NCI-H510A treated with DMSO at 0.1 percent for 48 hours (cell line): ENCODE measurements at regions not wholly inside any gene's neighbourhood (a gene's known extent, or its start where the extent isn't known, plus 50 kb on each side); places are given as distances from the start of the nearest gene placed in this dataset.
"Not testable (repeated sequence)": the region's sequence is repeated elsewhere in the genome, so short reads cannot be mapped to it uniquely, and the experiment has no call there.

ENCODE experiments used
- DNase-seq: peaks from one replicate; lab custom pipeline; 2025; lab: John Stamatoyannopoulos, UW

- no peak for DNase-seq
Observed at GRCh38 chr1:68675336-68675735, 178.5 kb upstream of the DEPDC1 start.

GRCh38 chr1:68677684-68678351 is 180.9 kb upstream of the DEPDC1 start:
- DNase-seq, result no peak

GRCh38 chr1:68696221-68696620 is 199.3 kb upstream of the DEPDC1 start:
- DNase-seq, result no peak

GRCh38 chr1:68703921-68704354 is 207.1 kb upstream of the DEPDC1 start:
- no peak for DNase-seq

DNA sequence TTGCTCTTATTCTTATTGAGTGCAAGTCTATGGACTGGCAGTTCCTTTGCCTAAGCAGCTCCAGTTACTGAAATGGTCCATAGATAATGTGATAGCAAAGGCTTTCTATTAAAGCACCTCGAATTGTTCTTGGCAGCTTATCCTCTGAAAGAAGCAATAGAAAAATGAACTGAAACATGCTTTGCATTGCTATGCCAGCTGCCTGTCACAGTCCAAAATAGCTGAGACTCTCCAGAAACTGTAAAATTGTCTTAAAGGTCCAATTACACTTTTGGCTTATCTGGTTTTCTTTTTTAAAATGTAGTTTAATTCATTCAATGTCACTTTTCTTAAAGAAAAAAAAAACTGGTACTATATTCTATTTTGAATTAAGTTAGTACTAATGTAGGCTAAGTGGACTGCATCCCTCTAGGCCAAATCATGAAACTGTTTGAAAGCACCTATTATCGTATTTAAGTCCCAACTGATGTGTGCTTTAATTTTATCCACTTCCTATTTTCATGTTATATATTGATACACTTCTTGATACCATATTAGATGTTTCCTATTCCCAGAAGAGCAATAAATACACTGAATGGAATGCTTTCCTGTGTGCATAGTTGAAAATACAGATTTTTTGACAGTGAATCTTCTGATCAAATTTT is 208.0 kb upstream of the DEPDC1 start:
- no peak for DNase-seq

- DNase-seq, result no peak
Observed at GRCh38 chr1:68705466-68705865, 208.6 kb upstream of the DEPDC1 start.

- DNase-seq, result no peak
Observed at GRCh38 chr1:68706639-68707317, 209.9 kb upstream of the DEPDC1 start.

DNA sequence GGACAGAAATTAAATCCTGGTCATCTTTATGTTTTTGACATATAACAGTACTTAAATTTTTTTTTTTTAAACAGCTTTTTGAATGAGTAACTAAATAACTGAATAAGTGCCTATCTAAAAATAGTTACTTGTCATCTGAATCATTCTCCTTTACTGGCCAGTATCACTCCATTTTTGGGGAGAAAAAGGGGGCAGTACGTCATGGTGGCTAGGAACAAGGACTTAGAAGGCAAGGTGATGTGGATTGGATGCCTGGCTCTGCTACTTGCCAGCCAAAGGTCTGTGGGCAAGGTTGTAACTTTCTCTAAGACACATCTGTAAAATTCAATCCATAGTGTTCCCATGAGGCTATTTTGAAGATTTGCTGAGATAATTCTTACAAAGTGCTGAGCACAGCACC is 220.4 kb upstream of the DEPDC1 start:
- no peak for DNase-seq

DNA sequence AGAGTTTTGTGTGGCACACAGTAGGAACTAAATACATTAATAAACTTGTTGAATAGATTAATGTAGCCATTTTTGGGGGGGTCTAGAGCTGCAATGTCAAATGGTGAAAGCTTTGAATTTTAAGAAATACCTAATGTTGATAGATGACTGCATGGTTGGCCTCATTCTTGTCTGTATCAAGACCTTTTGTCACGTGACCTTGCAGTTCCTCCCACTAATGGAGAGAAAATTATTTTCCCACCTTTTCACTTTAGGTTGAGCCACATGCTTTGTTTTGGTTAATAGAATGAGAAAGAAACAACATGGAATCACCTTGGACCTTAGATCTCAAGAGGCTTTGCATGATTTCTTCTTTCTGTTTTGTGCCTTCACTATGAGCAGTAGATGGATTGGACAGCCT is 223.6 kb upstream of the DEPDC1 start:
- no peak for DNase-seq

DNA sequence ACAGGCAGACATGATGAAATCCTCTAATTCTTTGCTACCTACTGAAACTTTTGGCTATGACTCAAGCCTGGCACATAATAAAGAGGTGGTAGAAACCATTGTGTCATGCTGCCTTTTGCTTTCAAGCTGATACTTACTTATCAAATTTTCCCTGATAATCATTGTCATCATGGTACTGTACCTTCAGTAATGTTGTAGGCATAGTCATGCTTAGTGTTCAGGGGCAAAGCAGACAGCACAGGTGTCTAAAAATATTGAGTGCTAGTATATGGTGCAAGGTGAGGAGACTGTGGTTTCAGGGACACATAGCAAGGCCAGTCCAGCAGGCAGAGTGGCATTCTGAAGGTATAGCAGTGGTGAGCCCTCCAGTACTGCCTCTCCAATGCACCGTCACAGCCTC is 226.9 kb upstream of the DEPDC1 start:
- no peak for DNase-seq

DNA sequence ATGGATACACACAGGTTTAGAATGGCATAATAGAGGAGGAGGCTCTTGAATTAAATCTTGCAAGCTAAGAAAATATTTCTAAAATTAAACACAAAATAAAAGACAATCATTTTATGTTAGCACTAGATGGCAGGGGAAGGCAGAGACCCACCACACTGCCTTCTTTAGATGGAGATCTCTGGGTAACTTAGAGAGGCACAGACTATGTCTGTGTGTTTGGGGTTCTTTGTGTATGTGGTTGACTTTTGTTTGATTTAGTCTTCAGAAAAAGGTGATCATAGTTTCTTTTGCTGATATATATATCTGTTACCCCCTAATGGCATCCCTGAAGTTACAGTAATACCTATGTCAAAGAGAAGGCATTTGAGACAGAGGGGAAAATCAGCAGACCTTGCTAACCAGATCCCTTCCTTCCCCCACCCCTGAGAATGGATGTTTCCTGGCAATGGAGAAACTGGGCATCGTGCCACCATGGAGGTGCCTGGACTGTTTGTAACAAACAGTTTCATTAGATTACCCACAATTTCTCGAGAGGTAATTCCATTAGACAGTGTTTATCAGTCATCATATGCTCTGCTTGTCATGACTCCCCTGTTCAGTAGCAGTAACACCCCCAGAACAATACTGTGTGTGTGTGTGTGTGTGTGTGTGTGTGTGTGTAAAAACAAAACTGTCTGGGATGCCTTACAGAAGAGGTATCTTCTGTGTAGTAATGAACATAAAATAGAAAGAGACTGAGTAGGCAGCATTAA is 228.3 kb upstream of the DEPDC1 start:
- no peak for DNase-seq

GRCh38 chr1:68739486-68739885 is 242.6 kb upstream of the DEPDC1 start:
- DNase-seq, result not testable (repeated sequence)

DNA sequence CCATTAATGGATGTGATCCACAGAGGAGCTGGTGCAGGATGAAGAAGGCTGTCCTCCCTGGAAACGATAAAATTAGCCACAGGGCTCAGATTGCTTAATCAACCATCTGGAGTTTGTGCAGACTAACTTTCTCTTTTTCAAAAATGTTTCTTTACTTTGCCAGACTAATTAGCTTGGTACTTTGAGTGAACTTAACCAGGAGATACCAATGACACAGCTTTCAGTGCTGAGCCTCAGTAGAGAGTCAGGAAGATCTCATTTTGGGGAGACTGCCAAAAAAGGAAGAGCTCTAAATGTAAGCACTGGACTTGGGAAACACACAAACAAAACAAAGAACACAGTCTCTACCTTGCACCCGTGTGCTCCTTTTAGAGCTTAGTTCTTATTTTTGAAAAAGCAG is 248.1 kb upstream of the DEPDC1 start:
- no peak for DNase-seq

DNA sequence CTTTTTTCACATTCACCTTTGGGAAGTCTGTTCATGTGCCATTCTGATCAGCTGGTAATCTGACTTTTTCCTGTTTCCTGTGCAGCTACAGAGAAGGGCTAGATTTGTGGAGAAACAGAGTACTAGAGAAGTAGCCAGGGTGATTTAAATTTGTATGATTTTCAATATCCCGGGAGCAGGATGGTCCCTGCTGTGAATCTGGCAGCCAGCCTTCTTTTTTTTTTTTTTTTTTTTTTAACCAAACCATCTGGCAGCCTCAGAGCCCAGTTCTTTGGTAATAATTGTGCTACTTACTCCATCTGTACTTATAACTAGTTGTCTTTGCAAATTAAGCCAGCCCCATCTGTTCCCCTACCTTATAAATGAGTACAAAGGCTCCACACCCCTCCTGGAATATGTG is 248.6 kb upstream of the DEPDC1 start:
- no peak for DNase-seq

DNA sequence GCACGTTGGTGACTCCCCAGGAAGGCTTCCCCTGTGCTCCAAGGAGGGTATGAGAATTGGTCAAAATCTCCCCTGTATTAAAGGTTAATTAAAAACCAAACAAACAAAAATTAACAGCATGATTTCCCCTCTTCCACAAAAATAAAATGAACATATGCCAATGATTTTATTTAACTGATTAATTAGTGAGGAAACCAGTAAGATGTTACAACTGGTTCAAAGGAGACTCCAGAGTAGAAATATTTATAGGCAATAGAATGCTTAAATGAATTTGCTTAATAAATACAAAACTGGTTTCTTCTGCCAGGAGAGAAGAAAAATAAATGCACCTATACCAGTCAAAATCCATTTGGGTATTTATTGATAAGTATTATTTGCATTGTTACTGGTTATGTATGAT is 249.5 kb upstream of the DEPDC1 start:
- no peak for DNase-seq

DNA sequence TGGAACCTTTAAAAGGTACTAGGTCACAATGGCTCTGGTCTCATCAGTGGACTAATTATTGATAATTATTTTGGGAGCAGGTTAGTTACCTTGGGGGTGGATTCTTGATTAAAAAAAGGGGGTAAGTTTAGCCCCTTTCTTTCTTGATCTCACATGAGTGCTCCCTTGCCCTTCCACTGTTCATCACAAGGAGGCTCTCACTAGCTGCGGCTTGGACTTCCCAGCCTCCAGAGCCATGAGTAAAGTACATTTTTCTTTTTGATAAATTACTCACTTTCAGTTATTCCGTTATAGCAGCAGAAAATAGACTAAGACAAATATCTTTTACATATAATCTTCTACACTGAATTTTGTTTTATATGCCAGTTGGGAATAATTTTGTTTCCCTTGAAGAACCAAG is 254.8 kb upstream of the DEPDC1 start:
- DNase-seq, result no peak

GRCh38 chr1:68758666-68759209 is 261.9 kb upstream of the DEPDC1 start:
- DNase-seq, result no peak

DNA sequence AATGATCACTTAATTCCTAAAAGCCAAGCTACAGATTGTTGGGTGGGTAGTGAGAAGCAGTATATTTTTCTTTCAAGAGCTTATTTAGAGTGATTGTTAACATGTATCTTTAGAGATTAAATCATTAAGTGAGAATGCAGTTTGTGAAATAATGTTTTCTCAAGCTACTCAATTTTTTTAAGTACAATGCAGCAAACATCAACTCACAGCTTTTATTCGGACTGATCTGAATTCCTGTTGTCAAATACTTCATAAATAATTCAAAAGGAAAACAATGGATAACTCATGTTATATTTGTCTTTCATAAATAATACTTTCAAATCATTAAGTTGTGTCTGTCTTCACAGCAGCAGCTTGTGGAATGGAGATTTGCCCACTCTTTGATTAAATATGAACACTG is 271.1 kb upstream of the DEPDC1 start:
- no peak for DNase-seq

- DNase-seq, result no peak
Observed at GRCh38 chr1:68770817-68771216, 273.9 kb upstream of the DEPDC1 start.

GRCh38 chr1:68777851-68778250 is 281.0 kb upstream of the DEPDC1 start:
- no peak for DNase-seq

DNA sequence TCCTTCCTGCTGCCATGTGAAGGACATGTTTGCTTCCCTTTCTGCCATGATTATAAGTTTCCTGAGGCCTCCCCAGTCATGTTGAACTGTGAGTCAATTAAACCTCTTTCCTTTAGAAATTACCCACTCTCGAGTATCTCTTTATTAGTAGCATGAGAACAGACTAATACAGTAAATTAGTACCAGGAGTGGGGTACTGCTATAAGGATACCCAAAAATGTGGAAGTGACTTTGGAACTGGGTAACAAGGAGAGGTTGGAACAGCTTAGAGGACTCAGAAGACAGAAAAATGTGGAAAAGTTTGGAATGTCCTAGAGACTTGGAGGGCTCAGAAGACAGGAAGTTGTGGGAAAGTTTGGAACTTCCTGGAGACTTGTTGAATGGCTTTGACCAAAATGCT is 283.0 kb upstream of the DEPDC1 start:
- not testable (repeated sequence) for DNase-seq

GRCh38 chr1:68780919-68781318 is 284.0 kb upstream of the DEPDC1 start:
- no peak for DNase-seq
